ENCODE measurements at regions not wholly inside any gene's neighbourhood (a gene's known extent, or its start where the extent isn't known, plus 50 kb on each side); places are given as distances from the start of the nearest gene placed in this dataset.

- no peak for DNase-seq
Observed at GRCh38 chr3:177928172-177928873, 607.9 kb upstream of the KCNMB2 start.

GRCh38 chr3:177929310-177929709 lies 606.9 kb upstream of the KCNMB2 start:
- no peak for DNase-seq

GRCh38 chr3:177930771-177931170 lies 605.5 kb upstream of the KCNMB2 start:
- DNase-seq: no peak

- DNase-seq: no peak
Observed at GRCh38 chr3:177931346-177931745, 604.9 kb upstream of the KCNMB2 start.

GRCh38 chr3:177932346-177932745 lies 603.9 kb upstream of the KCNMB2 start:
- DNase-seq: no peak

GRCh38 chr3:177932750-177933660 lies 603.2 kb upstream of the KCNMB2 start:
- no peak for DNase-seq

- no peak for DNase-seq
Observed at GRCh38 chr3:177934001-177934891, 602.0 kb upstream of the KCNMB2 start.

GRCh38 chr3:177935047-177935446 lies 601.2 kb upstream of the KCNMB2 start:
- no peak for DNase-seq

- no peak for DNase-seq
Observed at GRCh38 chr3:177936721-177937120, 599.5 kb upstream of the KCNMB2 start.

- DNase-seq: no peak
Observed at GRCh38 chr3:177942911-177943310, 593.3 kb upstream of the KCNMB2 start.

- no peak for DNase-seq
Observed at GRCh38 chr3:177944228-177944661, 592.0 kb upstream of the KCNMB2 start.

- no peak for DNase-seq
Observed at GRCh38 chr3:177946048-177946447, 590.2 kb upstream of the KCNMB2 start.

- DNase-seq: no peak
Observed at GRCh38 chr3:177946497-177946896, 589.7 kb upstream of the KCNMB2 start.

GRCh38 chr3:177946936-177947335 lies 589.3 kb upstream of the KCNMB2 start:
- DNase-seq: no peak

GRCh38 chr3:177947901-177948300 lies 588.3 kb upstream of the KCNMB2 start:
- no peak for DNase-seq

- DNase-seq: no peak
Observed at GRCh38 chr3:177948716-177949425, 587.4 kb upstream of the KCNMB2 start.

- DNase-seq: no peak
Observed at GRCh38 chr3:177959188-177959587, 577.0 kb upstream of the KCNMB2 start.

GRCh38 chr3:177960014-177960413 lies 576.2 kb upstream of the KCNMB2 start:
- DNase-seq: no peak

GRCh38 chr3:177960722-177961121 lies 575.5 kb upstream of the KCNMB2 start:
- no peak for DNase-seq

GRCh38 chr3:177961784-177962183 lies 574.5 kb upstream of the KCNMB2 start:
- DNase-seq: no peak

GRCh38 chr3:177966493-177966892 lies 569.7 kb upstream of the KCNMB2 start:
- DNase-seq: no peak

GRCh38 chr3:177968891-177969290 lies 567.3 kb upstream of the KCNMB2 start:
- DNase-seq: no peak

Data from activated T-cell treated with anti-CD3 and anti-CD28 coated beads, Interleukin-2, amount 50 U/mL, for 48 hours (primary cell).